Esophagus squamous epithelium (tissue), 5 donors: ENCODE measurements at regions not wholly inside any gene's neighbourhood (a gene's known extent, or its start where the extent isn't known, plus 50 kb on each side); places are given as distances from the start of the nearest gene placed in this dataset.

Source experiments
- DNase-seq: peaks from one replicate; lab custom pipeline; 2025; lab: John Stamatoyannopoulos, UW
- H3K27ac ChIP-seq, 4 donors: fragments of 200-600 bp; sonication (generic); one replicate each; pipeline ENCODE4 v1.5.1; 2016 to 2019; ENCODE audit warnings: mild to moderate bottlenecking in 1 of 4
- H3K27me3 ChIP-seq, 4 donors: fragments of 200-600 bp; sonication (generic); 1 replicate in 3 of 4; 2 replicates in 1 of 4; pipeline versions ENCODE4 v1.5.1 to v1.6.0; 2017 to 2021; ENCODE audit warnings: antibody characterized with exemption in 1 of 4
- H3K36me3 ChIP-seq, 3 donors: fragments of 200-600 bp; sonication (generic); one replicate each; pipeline ENCODE4 v1.5.1; 2016 to 2019
- H3K4me1 ChIP-seq, 3 donors: fragments of 200-600 bp; sonication (generic); one replicate each; pipeline ENCODE4 v1.5.1; 2017 to 2019
- H3K4me3 ChIP-seq, 4 donors: fragments of 200-600 bp; sonication (generic); 1 replicate in 3 of 4; 2 replicates in 1 of 4; pipeline ENCODE4 v1.5.1; 2016 to 2019; ENCODE audit warnings: mild to moderate bottlenecking in 2 of 4, moderate library complexity in 1 of 4
- H3K9me3 ChIP-seq, 3 donors: fragments of 200-600 bp; sonication (generic); one replicate each; pipeline ENCODE4 v1.5.1; 2016 to 2019
- POLR2A ChIP-seq, 4 donors: fragments of 450-650 bp; IDR thresholded peaks; one replicate each; pipeline ENCODE4 v1.6.1; 2017; ENCODE audit warnings: antibody characterized with exemption in 4 of 4, mild to moderate bottlenecking in 4 of 4, moderate library complexity in 3 of 4
- WGBS, 2 donors: methylation state at CpG; one replicate each; pipeline ENCODE4 v1.1.5; 2018; 5-methylcytosine and 5-hydroxymethylcytosine counted together
- intact Hi-C: fragments of 100-400 bp; cut with DNase I; formaldehyde crosslinking; loops from one replicate; pipeline ENCODE4 v1.15.0; 2022
- TF ChIP-seq, protein P1 (sequence below), 6 experiments: fragments of 450-650 bp in 4 of 6; fragments of 200-600 bp in 2 of 6; sonication (generic) in 2 of 6; IDR thresholded peaks; one replicate each; pipeline ENCODE4 v1.5.1; 2016 to 2019; ENCODE audit warnings: antibody characterized with exemption in 6 of 6, mild to moderate bottlenecking in 4 of 6, moderate library complexity in 4 of 6
- donor health status: DM: yes; HTN: yes; CAD: no.

- intact Hi-C loops, result no loop called here
- TF ChIP-seq, protein P1, sequence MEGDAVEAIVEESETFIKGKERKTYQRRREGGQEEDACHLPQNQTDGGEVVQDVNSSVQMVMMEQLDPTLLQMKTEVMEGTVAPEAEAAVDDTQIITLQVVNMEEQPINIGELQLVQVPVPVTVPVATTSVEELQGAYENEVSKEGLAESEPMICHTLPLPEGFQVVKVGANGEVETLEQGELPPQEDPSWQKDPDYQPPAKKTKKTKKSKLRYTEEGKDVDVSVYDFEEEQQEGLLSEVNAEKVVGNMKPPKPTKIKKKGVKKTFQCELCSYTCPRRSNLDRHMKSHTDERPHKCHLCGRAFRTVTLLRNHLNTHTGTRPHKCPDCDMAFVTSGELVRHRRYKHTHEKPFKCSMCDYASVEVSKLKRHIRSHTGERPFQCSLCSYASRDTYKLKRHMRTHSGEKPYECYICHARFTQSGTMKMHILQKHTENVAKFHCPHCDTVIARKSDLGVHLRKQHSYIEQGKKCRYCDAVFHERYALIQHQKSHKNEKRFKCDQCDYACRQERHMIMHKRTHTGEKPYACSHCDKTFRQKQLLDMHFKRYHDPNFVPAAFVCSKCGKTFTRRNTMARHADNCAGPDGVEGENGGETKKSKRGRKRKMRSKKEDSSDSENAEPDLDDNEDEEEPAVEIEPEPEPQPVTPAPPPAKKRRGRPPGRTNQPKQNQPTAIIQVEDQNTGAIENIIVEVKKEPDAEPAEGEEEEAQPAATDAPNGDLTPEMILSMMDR (IDR thresholded peaks at IDR 0.05), result no peak
- TF ChIP-seq POLR2A (IDR thresholded peaks at IDR 0.05), result no peak
- no peak overlapping the region for H3K4me3 ChIP-seq
- no peak overlapping the region for H3K27ac ChIP-seq
- H3K4me1 ChIP-seq, result peaks cover 0 to 3% (median 0%) of the 10 kb centered on the region in 3 donors
- no peak for DNase-seq
- H3K27me3 ChIP-seq, result no peaks in the 10 kb centered on the region
- peaks cover 0 to 12% (median 5%) of the 10 kb centered on the region in 3 donors for H3K9me3 ChIP-seq
- no peaks in the 10 kb centered on the region for H3K36me3 ChIP-seq
Measured at GRCh38 chr5:58380655-58381054, 79.2 kb downstream of the PLK2 start.

DNA sequence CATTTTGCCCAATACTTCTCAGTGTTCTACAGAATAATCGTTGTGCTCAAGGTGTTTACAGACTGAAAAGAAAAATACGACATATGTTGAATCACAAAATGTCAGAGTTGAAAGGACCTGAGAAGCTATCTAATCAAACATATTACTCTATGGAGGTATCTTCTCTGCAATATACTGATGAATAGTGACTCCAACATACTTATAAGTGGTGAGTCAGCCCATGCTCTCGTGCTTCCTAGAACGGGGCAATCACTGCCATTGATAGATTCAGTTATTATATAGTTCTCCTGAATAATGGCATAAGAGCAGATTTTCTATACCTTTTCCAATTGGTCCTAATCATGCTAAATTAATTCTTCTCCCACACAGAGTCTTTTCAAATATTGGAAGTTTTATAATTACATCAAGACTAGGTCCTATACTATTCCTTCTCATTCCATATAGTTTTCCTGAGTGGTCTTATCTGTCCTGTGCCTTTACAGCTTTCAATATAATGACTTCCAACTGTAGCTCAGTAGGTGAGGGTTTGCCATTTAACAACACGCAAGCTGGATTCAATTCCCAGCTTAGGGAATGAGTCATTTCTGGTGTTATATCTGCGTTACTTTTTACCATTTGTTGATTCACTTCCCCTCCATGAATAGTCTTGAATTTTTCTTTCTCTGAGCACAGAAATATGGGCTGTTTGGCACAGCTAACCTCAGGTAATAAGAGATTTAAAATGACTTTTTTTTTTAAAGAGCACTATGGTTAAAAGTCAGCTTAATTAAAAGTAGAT is 81.1 kb downstream of the PLK2 start:
- no peaks in the 10 kb centered on the region for H3K27me3 ChIP-seq
- 49 to 67% methylated on average over 6 of the region's 6 CpGs for WGBS, 2 donors
- no peak overlapping the region for H3K27ac ChIP-seq
- no peak overlapping the region for H3K4me3 ChIP-seq
- no peak for DNase-seq
- H3K36me3 ChIP-seq, result no peaks in the 10 kb centered on the region
- intact Hi-C loops, result no loop called here
- H3K9me3 ChIP-seq, result peaks cover 0 to 12% (median 5%) of the 10 kb centered on the region in 3 donors
- peaks cover 0 to 3% (median 0%) of the 10 kb centered on the region in 3 donors for H3K4me1 ChIP-seq
- TF ChIP-seq, protein P1 (IDR thresholded peaks at IDR 0.05), result no peak
- no peak for TF ChIP-seq POLR2A (IDR thresholded peaks at IDR 0.05)

DNA sequence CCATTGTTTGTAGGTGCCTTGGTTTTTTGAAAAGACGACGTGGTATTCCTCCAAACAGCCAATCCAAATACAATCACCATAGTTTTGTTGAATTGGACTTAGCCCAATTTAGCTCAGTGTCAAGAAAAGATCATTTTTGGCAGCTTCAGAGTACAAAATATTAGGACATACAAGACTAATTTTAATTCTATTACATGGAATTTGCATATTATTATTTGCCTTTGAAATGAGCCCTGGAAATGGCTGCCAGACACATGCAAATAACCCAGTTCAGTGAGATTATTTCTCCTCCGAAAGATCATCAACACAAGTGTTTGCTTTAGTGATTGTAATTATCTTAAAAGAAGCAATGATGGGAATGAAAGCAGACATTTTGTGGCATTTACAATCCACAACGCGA is 89.3 kb downstream of the PLK2 start:
- intact Hi-C loops, result no loop called here
- no peaks in the 10 kb centered on the region for H3K9me3 ChIP-seq
- 80 to 83% methylated on average over 5 of the region's 5 CpGs for WGBS, 2 donors
- H3K27me3 ChIP-seq, result no peaks in the 10 kb centered on the region
- no peaks in the 10 kb centered on the region for H3K36me3 ChIP-seq
- no peak overlapping the region for H3K4me3 ChIP-seq
- no peak for DNase-seq
- no peak for TF ChIP-seq POLR2A (IDR thresholded peaks at IDR 0.05)
- TF ChIP-seq, protein P1 (IDR thresholded peaks at IDR 0.05), result no peak
- H3K4me1 ChIP-seq, result no peaks in the 10 kb centered on the region
- H3K27ac ChIP-seq, result no peak overlapping the region

DNA sequence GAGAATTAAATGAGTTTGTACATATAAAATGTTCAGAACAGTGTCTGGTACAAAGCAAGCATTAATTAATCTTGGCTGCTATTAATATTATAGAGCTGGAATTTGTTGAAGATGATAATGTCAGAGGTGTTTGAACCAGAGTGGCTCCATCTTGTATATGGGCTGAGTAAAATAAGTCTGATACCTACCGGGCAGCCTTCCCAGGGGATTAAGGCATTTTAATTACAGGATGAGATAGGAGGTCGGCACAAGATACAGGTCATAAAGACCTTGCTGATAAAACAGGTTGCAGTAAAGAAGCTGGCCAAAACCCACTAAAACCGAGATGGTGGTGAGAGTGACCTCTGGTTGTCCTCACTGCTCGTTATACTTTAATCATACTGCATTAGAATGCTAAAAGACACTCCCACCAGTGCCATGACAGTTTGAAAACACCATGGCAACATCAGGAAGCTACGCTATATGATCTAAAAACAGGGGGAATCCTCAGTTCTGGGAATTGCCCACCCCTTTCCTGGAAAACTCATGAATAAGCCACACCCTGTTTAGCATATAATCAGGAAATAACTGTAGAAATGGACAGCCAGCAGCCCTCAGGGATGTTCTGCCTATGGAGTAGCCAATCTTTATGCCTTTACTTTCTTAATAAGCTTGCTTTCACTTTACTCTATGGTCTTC is 90.2 kb downstream of the PLK2 start:
- Histone ChIP-seq H3K4me3 (no peak overlapping the region), H3K4me1 (no peaks in the 10 kb centered on the region), H3K27ac (no peak overlapping the region), H3K27me3 (no peaks in the 10 kb centered on the region), H3K9me3 (no peaks in the 10 kb centered on the region), H3K36me3 (no peaks in the 10 kb centered on the region)
- TF ChIP-seq, protein P1 (IDR thresholded peaks at IDR 0.05), result no peak
- no peak for TF ChIP-seq POLR2A (IDR thresholded peaks at IDR 0.05)
- intact Hi-C loops, result no loop called here
- WGBS, 2 donors, result 71 to 77% methylated on average over 5 of the region's 5 CpGs
- DNase-seq, result no peak

GRCh38 chr5:58366461-58366860 is 93.4 kb downstream of the PLK2 start:
- Histone ChIP-seq H3K9me3 (no peaks in the 10 kb centered on the region), H3K27ac (no peak overlapping the region), H3K4me1 (no peaks in the 10 kb centered on the region), H3K27me3 (no peaks in the 10 kb centered on the region), H3K4me3 (no peak overlapping the region), H3K36me3 (no peaks in the 10 kb centered on the region)
- no peak for DNase-seq
- 44 to 65% methylated on average over 4 of the region's 4 CpGs for WGBS, 2 donors
- TF ChIP-seq, protein P1 (IDR thresholded peaks at IDR 0.05), result no peak
- TF ChIP-seq POLR2A (IDR thresholded peaks at IDR 0.05), result no peak
- intact Hi-C loops, result no loop called here
